Prostate gland (tissue), 2 donors: ENCODE measurements at regions not wholly inside any gene's neighbourhood (a gene's known extent, or its start where the extent isn't known, plus 50 kb on each side); places are given as distances from the start of the nearest gene placed in this dataset.

ENCODE experiments used
- DNase-seq: peaks from one replicate; pipeline ENCODE4 v3.0.0-alpha.2; 2019; ENCODE audit warnings: low spot score
- H3K27ac ChIP-seq, 2 donors: fragments of 200-600 bp; sonication (generic); 2 replicates each; pipeline ENCODE4 v1.5.1; 2017 to 2019
- H3K27me3 ChIP-seq: fragments of 200-600 bp; sonication (generic); replicated peaks from 2 replicates; pipeline ENCODE4 v1.5.1; 2019; ENCODE audit not compliant: insufficient read depth
- H3K36me3 ChIP-seq, 2 donors: fragments of 200-600 bp; sonication (generic); 1 replicate in 1 of 2; 2 replicates in 1 of 2; pipeline versions ENCODE4 v1.5.1 to v1.8.1; 2017 to 2019
- H3K4me1 ChIP-seq: fragments of 200-600 bp; sonication (generic); replicated peaks from 2 replicates; pipeline ENCODE4 v1.5.1; 2019
- H3K4me3 ChIP-seq, 2 donors: fragments of 200-600 bp; sonication (generic); 2 replicates each; pipeline ENCODE4 v1.5.1; 2017 to 2019
- H3K9me3 ChIP-seq: fragments of 200-600 bp; sonication (generic); 2 replicates; pipeline ENCODE4 v1.5.1; 2017
- POLR2A ChIP-seq: fragments of 450-650 bp; IDR thresholded peaks from one replicate; pipeline ENCODE4 v1.6.1; 2016; ENCODE audit warnings: antibody characterized with exemption, mild to moderate bottlenecking
- POLR2AphosphoS5 ChIP-seq: sonication (generic); formaldehyde crosslinking; IDR thresholded peaks from one replicate; pipeline ENCODE4 v1.6.1; 2017; ENCODE audit warnings: antibody characterized with exemption
- WGBS: methylation state at CpG from one replicate; pipeline ENCODE4 v1.1.5; 2018; 5-methylcytosine and 5-hydroxymethylcytosine counted together
- intact Hi-C: fragments of 100-400 bp; cut with DNase I; formaldehyde crosslinking; loops from one replicate; pipeline ENCODE4 v1.14.2; 2022
- TF ChIP-seq, protein P1 (sequence below), 4 experiments: fragments of 200-600 bp in 2 of 4; fragments of 450-650 bp in 2 of 4; sonication (generic) in 2 of 4; IDR thresholded peaks; 1 replicate in 3 of 4; 2 replicates in 1 of 4; pipeline ENCODE4 v1.5.1; 2016 to 2019; ENCODE audit warnings: antibody characterized with exemption in 4 of 4, mild to moderate bottlenecking in 2 of 4, moderate library complexity in 2 of 4

DNA sequence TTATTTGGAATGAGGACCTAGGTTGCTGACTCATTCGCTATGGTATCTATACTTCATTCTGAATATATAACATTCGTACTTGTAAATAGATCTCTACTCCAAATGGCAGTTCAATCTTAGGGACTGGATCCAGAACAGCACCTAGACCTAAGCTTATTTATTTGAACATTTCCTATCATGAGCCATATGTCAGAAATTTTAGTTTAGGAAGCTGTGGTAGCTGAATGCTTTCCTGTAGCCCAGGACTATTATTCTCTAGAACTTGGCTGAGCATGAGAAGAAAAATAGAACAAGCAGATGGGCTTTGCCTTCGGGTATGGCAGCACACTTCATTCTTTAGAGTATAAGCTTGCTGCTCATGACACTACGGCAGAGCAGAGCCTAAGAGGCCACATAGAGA is 1114.4 kb upstream of the B3GALT2 start:
- Histone ChIP-seq H3K36me3 (no peaks in the 10 kb centered on the region), H3K4me1 (no peaks in the 10 kb centered on the region), H3K9me3 (no peaks in the 10 kb centered on the region), H3K4me3 (no peak overlapping the region), H3K27ac (no peak overlapping the region), H3K27me3 (no peaks in the 10 kb centered on the region)
- TF ChIP-seq, protein P1, sequence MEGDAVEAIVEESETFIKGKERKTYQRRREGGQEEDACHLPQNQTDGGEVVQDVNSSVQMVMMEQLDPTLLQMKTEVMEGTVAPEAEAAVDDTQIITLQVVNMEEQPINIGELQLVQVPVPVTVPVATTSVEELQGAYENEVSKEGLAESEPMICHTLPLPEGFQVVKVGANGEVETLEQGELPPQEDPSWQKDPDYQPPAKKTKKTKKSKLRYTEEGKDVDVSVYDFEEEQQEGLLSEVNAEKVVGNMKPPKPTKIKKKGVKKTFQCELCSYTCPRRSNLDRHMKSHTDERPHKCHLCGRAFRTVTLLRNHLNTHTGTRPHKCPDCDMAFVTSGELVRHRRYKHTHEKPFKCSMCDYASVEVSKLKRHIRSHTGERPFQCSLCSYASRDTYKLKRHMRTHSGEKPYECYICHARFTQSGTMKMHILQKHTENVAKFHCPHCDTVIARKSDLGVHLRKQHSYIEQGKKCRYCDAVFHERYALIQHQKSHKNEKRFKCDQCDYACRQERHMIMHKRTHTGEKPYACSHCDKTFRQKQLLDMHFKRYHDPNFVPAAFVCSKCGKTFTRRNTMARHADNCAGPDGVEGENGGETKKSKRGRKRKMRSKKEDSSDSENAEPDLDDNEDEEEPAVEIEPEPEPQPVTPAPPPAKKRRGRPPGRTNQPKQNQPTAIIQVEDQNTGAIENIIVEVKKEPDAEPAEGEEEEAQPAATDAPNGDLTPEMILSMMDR (IDR thresholded peaks at IDR 0.05) = no peak
- TF ChIP-seq POLR2AphosphoS5 (no peak), POLR2A (no peak)
- intact Hi-C loops = no loop called here
- no peak for DNase-seq
- WGBS = 78% methylated on average over 4 of the region's 4 CpGs

DNA sequence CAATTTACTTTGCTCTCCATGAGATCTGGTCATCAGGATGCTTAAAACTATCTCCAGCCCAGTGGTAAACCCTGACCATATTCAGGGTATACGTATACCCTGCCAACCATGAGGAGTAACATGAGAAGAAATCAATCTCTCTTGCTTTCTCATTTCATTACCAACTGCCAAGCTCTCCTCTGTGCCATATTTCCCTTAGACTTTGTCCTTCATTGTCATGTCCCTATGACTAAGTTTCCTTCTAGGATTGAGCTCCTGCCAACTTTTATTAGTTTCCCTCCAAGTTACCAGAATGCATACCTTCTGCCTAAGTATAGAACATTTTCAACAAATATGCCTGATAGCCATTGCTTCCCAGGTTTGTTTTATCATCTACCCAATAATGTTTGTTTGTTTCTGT is 1113.9 kb upstream of the B3GALT2 start:
- Histone ChIP-seq H3K9me3 (no peaks in the 10 kb centered on the region), H3K27ac (no peak overlapping the region), H3K36me3 (no peaks in the 10 kb centered on the region), H3K4me1 (no peaks in the 10 kb centered on the region), H3K4me3 (no peak overlapping the region), H3K27me3 (no peaks in the 10 kb centered on the region)
- WGBS = 83% methylated on average over 1 of the region's 1 CpG
- intact Hi-C loops = no loop called here
- no peak for TF ChIP-seq POLR2A
- TF ChIP-seq POLR2AphosphoS5 = no peak
- no peak for DNase-seq

DNA sequence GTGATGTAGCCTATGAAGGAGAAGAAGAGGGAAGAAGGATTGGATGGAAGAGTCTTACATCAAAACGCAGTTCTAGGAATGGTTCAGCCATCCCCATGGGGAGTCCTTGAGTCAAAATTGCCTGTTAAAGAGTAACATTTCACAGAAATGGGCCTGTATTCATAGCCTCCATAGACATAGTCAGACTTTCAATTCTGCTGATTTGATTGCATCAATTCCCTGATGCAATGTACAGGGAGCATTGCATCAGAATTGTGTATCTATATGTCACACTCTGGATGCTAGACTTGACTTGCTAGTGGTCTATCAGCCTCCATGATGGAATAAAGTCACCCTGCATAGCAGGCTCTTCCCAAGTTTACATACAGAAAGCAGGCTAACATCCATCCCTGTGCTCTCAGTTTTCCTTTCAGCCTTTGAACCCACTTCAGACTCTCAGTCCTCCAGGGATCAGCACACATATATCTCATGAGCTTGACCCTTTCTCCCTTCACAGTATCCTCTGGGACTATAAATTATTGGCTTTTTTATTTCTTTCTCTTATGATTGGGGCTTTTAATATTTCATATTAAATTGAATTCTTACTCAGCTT is 1111.7 kb upstream of the B3GALT2 start:
- intact Hi-C loops = loop anchor here (10.0 kb wide), 1 partner anchor 1113 kb away; the partner anchor contains the start of gene B3GALT2
- H3K4me1 ChIP-seq = no peaks in the 10 kb centered on the region
- no peak overlapping the region for H3K27ac ChIP-seq
- no peaks in the 10 kb centered on the region for H3K27me3 ChIP-seq
- TF ChIP-seq POLR2AphosphoS5 (no peak), POLR2A (no peak)
- TF ChIP-seq, protein P1 (IDR thresholded peaks at IDR 0.05) = no peak
- H3K36me3 ChIP-seq = no peaks in the 10 kb centered on the region
- 92% methylated on average over 1 of the region's 1 CpG for WGBS
- H3K9me3 ChIP-seq = no peaks in the 10 kb centered on the region
- no peak overlapping the region for H3K4me3 ChIP-seq
- no peak for DNase-seq

DNA sequence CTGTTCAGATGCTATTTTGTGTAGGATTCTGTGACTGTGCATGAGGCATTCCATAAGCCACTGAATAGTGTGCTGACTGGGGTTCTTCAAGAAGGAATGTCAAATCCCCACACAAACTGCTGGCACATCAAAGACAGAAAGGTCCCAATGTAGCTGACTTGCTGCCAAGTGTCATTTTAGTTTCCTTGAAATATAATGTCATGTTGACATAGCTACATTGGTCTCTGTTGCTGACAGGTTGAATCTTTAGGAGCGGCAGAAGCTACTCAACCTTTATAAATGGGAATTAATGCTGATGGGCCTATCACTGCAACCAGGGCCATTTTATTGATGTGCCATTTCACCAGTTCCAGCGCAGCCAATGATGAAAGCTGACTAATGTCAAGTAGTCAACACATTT is 1110.7 kb upstream of the B3GALT2 start:
- DNase-seq = no peak
- no peak overlapping the region for H3K4me3 ChIP-seq
- no peaks in the 10 kb centered on the region for H3K36me3 ChIP-seq
- WGBS = 91% methylated on average over 2 of the region's 2 CpGs
- no peaks in the 10 kb centered on the region for H3K27me3 ChIP-seq
- no peaks in the 10 kb centered on the region for H3K4me1 ChIP-seq
- TF ChIP-seq POLR2A (no peak), POLR2AphosphoS5 (no peak)
- TF ChIP-seq, protein P1 (IDR thresholded peaks at IDR 0.05) = no peak
- intact Hi-C loops = loop anchor here (10.0 kb wide), 1 partner anchor 1112 kb away; the partner anchor contains the start of gene B3GALT2
- no peaks in the 10 kb centered on the region for H3K9me3 ChIP-seq
- no peak overlapping the region for H3K27ac ChIP-seq

DNA sequence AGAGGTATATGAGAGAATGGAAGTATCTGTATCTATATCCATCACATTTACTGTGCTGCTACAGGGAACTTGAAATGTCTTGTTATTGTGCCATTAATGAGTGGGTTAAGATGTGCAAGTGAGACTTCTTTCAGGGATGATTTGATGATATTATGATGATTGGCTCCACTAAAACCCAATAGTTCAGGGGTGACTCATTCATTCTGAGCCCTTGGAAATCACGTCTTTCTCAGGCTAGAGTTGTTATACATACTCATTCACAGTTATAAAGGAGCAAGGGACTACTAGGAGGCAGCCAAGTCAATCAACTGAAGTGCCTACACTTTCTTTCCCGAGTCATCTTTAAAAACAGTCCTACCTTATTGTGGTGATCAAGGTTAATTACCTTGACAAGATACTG is 1109.8 kb upstream of the B3GALT2 start:
- no peak overlapping the region for H3K27ac ChIP-seq
- no peak overlapping the region for H3K4me3 ChIP-seq
- DNase-seq = no peak
- no peaks in the 10 kb centered on the region for H3K9me3 ChIP-seq
- TF ChIP-seq POLR2AphosphoS5 (no peak), POLR2A (no peak)
- TF ChIP-seq, protein P1 (IDR thresholded peaks at IDR 0.05) = no peak
- intact Hi-C loops = loop anchor here (10.0 kb wide), 1 partner anchor 1111 kb away; the partner anchor contains the start of gene B3GALT2
- H3K36me3 ChIP-seq = no peaks in the 10 kb centered on the region
- WGBS = 70% methylated on average over 2 of the region's 2 CpGs
- no peaks in the 10 kb centered on the region for H3K4me1 ChIP-seq
- H3K27me3 ChIP-seq = no peaks in the 10 kb centered on the region
